GM11168 (cell line): ENCODE measurements at regions not wholly inside any gene's neighbourhood (a gene's known extent, or its start where the extent isn't known, plus 50 kb on each side); places are given as distances from the start of the nearest gene placed in this dataset.
"Not testable (repeated sequence)": the region's sequence is repeated elsewhere in the genome, so short reads cannot be mapped to it uniquely, and the experiment has no call there.

ENCODE experiments used
- in situ Hi-C: fragments of 300-500 bp; cut with MboI; formaldehyde crosslinking; loops from one replicate; pipeline ENCODE4 v1.12.0; 2022; ENCODE audit warnings: low sequenced_read_pairs; ENCODE audit not compliant: unreplicated experiment

GRCh38 chr15:89023311-89023961 is 64.8 kb upstream of the ABHD2 start:
- in situ Hi-C loops: loop anchor here (10.0 kb wide), 1 partner anchor 399 kb away; the partner anchor contains the start of gene AEN

DNA sequence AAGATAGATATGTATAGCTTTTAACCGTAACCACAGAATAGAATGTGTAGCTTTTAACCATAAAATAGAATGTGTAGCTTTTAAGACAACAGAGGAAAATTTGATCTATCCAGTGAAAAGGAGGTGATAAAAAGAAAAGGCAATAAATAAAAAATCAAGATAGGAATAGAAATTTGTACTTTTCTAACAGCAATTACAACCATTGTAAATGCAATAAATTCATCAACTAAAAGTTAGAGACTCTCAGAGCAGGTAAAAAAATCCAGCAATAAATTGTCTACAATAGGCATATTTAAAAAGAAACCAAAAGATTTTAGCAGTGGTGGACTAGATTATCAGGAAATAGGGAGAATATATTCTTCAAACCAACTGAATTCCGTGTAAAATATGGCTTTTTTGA is 63.8 kb upstream of the ABHD2 start:
- in situ Hi-C loops: loop anchor here (10.0 kb wide), 1 partner anchor 400 kb away; the partner anchor contains the start of gene AEN

- in situ Hi-C loops: loop anchor here (10.0 kb wide), 1 partner anchor 401 kb away; the partner anchor contains the start of gene AEN
Measured at GRCh38 chr15:89026167-89026566, 62.1 kb upstream of the ABHD2 start.

GRCh38 chr15:89028036-89028435 is 60.2 kb upstream of the ABHD2 start:
- in situ Hi-C loops: loop anchor here (10.0 kb wide), 1 partner anchor 403 kb away; the partner anchor contains the start of gene AEN

DNA sequence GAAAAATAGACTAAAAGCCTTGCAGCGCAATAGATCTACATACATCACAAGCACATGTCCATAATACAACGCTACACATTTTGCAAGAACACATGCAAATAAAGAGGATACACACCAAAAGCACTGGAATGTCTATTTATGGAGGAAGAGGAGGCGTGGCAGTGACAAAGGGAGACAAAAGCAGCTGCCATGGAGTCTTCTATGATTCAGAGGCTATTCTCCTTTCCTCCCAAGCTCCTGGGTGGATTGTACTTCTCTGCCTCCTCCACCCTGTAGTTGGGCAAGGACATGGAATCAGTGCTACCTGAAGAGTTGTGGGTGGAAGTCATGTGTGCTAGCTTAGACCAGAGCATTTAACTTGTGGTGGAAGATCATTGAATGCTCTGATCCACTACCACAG is 57.9 kb upstream of the ABHD2 start:
- in situ Hi-C loops: no loop called here

- in situ Hi-C loops: not testable (repeated sequence)
Measured at GRCh38 chr15:89031637-89032285, 56.5 kb upstream of the ABHD2 start.

DNA sequence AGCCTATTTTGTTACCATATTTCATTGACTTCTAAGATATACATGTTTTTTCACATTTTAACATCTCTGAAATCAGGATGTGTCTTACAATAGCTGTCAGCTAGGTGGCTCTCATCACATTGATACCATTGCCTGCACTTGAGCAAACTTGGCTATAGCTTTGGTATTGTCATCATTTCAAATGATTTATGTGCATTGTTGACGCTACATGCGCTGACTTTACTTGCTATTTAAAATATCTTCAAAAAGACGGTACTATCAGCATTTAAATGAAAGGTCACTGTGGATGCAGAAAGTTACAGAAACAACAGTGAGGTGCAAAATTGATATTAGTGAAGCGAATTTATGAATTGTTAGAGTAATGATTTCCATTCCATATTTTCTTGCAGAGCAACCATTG is 54.0 kb upstream of the ABHD2 start:
- in situ Hi-C loops: no loop called here

- in situ Hi-C loops: no loop called here
Measured at GRCh38 chr15:89035150-89035549, 53.1 kb upstream of the ABHD2 start.

GRCh38 chr15:89035658-89036057 is 52.6 kb upstream of the ABHD2 start:
- in situ Hi-C loops: no loop called here

DNA sequence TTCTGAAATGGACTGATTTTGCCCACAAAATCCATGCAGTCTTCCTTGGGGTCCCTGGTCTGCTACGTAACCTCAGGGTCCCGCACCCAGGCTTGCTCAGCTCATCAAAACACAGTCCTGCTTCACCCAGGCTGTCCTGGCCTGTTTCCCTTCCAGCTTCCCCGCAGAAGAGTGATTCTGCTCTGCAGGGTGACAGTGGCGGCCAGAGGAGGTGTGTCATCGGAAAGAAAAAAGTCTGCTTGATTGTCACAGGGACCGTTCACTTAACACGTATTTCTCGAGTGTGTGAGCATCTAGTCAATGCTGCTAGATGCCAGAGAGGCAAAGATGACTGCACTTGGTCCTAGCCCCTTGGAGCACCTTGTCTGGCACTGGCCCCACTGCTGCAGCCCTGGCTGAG is 50.1 kb upstream of the ABHD2 start:
- in situ Hi-C loops: no loop called here
